Breast epithelium (tissue), 3 donors: ENCODE measurements at regions not wholly inside any gene's neighbourhood (a gene's known extent, or its start where the extent isn't known, plus 50 kb on each side); places are given as distances from the start of the nearest gene placed in this dataset.

Experiments
- CTCF ChIP-seq, 3 donors: fragments of 450-650 bp; IDR thresholded peaks; one replicate each; pipeline ENCODE4 v1.5.1; 2016 to 2017; ENCODE audit warnings: antibody characterized with exemption in 3 of 3, mild to moderate bottlenecking in 3 of 3, moderate library complexity in 3 of 3
- POLR2AphosphoS5 ChIP-seq, 3 donors: sonication (generic); formaldehyde crosslinking; IDR thresholded peaks; one replicate each; pipeline ENCODE4 v1.6.1; 2017; ENCODE audit warnings: antibody characterized with exemption in 3 of 3

DNA sequence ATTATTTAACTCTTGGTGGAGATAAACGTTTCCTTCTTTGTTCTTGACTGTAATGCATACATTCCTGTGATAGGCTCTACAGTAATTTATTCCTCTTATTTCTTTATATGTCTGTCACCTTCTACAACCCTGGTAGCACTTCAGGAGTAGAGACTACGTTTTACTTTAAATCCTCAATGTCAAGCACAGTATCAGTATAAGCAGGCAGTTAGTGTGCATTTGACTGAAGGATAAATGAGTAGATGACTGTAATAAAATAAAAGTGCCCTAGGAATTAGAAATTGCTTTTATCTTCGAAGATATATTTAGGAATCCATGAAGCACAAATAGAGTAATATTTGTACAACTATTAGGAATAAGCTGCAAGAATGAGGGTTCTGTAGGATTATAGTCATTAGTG, 599.6 kb upstream of the PRMT6 start:
- no peak for TF ChIP-seq CTCF (IDR thresholded peaks at IDR 0.05)
- TF ChIP-seq POLR2AphosphoS5 (IDR thresholded peaks at IDR 0.05) = no peak
